ENCODE measurements at regions not wholly inside any gene's neighbourhood (a gene's known extent, or its start where the extent isn't known, plus 50 kb on each side); places are given as distances from the start of the nearest gene placed in this dataset.

DNA sequence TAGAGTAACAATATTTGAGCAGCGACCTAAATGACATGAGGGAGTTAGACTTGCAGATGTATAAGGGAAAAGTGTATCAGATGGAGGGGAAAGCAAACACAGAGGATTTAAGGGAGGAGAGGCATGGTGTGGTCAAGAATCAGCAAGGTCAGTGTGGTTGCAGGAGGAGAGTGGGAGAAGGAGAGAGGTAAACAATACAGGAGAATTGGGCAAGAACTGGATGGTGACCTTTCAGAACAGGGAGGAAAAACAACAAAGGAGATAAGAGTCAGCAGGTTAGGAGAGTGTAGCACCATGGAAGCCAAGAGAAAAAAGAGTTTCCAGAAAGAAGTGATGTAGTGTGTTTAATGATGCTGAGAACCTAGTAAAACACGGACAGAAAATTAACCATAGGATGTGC lies 178.5 kb downstream of the PAPSS1 start:
- Mint-ChIP-seq H3K27me3 (ENCODE audit: insufficient read depth) (no peaks in the 10 kb centered on the region), H3K36me3 (ENCODE audit: low read depth) (no peaks in the 10 kb centered on the region), H3K4me1 (peaks cover 9% of the 10 kb centered on the region), H3K4me3 (no peak overlapping the region), H3K9me3 (no peaks in the 10 kb centered on the region), H3K27ac (no peak overlapping the region)
- DNase-seq: no peak
- 93 to 100% methylated on average over 2 of the region's 2 CpGs for WGBS, 2 experiments (ENCODE audit: insufficient coverage in 1 of 2, insufficient read length in 1 of 2)
- no peak overlapping the region for H3K27ac ChIP-seq (ENCODE audit: low read depth, low read length)
- H3K27me3 ChIP-seq (ENCODE audit: control insufficient read depth, insufficient read depth, low read length, poor library complexity, severe bottlenecking): no peaks in the 10 kb centered on the region
- TF ChIP-seq, protein P1, sequence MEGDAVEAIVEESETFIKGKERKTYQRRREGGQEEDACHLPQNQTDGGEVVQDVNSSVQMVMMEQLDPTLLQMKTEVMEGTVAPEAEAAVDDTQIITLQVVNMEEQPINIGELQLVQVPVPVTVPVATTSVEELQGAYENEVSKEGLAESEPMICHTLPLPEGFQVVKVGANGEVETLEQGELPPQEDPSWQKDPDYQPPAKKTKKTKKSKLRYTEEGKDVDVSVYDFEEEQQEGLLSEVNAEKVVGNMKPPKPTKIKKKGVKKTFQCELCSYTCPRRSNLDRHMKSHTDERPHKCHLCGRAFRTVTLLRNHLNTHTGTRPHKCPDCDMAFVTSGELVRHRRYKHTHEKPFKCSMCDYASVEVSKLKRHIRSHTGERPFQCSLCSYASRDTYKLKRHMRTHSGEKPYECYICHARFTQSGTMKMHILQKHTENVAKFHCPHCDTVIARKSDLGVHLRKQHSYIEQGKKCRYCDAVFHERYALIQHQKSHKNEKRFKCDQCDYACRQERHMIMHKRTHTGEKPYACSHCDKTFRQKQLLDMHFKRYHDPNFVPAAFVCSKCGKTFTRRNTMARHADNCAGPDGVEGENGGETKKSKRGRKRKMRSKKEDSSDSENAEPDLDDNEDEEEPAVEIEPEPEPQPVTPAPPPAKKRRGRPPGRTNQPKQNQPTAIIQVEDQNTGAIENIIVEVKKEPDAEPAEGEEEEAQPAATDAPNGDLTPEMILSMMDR (conservative IDR thresholded peaks at IDR 0.05): no peak
- H3K9me3 ChIP-seq (ENCODE audit: control insufficient read depth, low read length): no peaks in the 10 kb centered on the region
- H3K9ac ChIP-seq (ENCODE audit: extremely low read depth, low read length, poor library complexity, severe bottlenecking): no peak overlapping the region
- H3K36me3 ChIP-seq (ENCODE audit: control insufficient read depth, insufficient read depth, low read length): no peaks in the 10 kb centered on the region
- peaks cover 8% of the 10 kb centered on the region for H3K4me1 ChIP-seq (ENCODE audit: control insufficient read depth, insufficient read depth, low read length)
- no peak overlapping the region for H3K4me3 ChIP-seq (ENCODE audit: low read length)

DNA sequence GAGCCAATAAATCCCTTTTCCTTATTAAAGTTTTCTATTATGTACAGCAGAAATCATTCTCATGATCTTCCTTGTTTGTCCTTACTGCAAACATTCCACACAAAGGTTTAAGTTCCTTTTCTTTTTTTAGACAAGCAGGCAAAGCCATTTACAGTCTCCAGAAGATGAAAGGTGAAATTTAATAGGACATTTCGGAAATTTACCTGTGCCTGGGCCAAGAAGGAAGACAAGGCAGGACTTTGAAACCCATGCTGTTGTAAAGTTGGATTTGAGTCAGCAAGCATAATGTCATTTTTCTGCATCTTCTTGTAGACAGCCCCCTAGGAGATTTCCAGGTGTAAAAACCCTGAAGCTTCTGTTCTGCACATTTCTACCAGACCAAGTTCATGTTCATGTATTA lies 188.1 kb downstream of the PAPSS1 start:
- no peaks in the 10 kb centered on the region for H3K27me3 ChIP-seq (ENCODE audit: control insufficient read depth, insufficient read depth, low read length, poor library complexity, severe bottlenecking)
- no peak overlapping the region for H3K4me3 ChIP-seq (ENCODE audit: low read length)
- WGBS, 2 experiments (ENCODE audit: insufficient coverage in 1 of 2, insufficient read length in 1 of 2): 85% methylated on average over 1 of the region's 1 CpG; no CpG with 5 or more reads in 1 of the 2 experiments
- H3K4me3 Mint-ChIP-seq: no peak overlapping the region
- peaks cover 6% of the 10 kb centered on the region for H3K4me1 Mint-ChIP-seq
- H3K36me3 ChIP-seq (ENCODE audit: control insufficient read depth, insufficient read depth, low read length): no peaks in the 10 kb centered on the region
- H3K27ac ChIP-seq (ENCODE audit: low read depth, low read length): no peak overlapping the region
- H3K9ac ChIP-seq (ENCODE audit: extremely low read depth, low read length, poor library complexity, severe bottlenecking): no peak overlapping the region
- no peaks in the 10 kb centered on the region for H3K36me3 Mint-ChIP-seq (ENCODE audit: low read depth)
- H3K4me1 ChIP-seq (ENCODE audit: control insufficient read depth, insufficient read depth, low read length): no peaks in the 10 kb centered on the region
- DNase-seq: no peak
- H3K27me3 Mint-ChIP-seq (ENCODE audit: insufficient read depth): peaks cover 2% of the 10 kb centered on the region
- TF ChIP-seq, protein P1 (conservative IDR thresholded peaks at IDR 0.05): no peak
- H3K27ac Mint-ChIP-seq: no peak overlapping the region
- no peaks in the 10 kb centered on the region for H3K9me3 Mint-ChIP-seq
- no peaks in the 10 kb centered on the region for H3K9me3 ChIP-seq (ENCODE audit: control insufficient read depth, low read length)

DNA sequence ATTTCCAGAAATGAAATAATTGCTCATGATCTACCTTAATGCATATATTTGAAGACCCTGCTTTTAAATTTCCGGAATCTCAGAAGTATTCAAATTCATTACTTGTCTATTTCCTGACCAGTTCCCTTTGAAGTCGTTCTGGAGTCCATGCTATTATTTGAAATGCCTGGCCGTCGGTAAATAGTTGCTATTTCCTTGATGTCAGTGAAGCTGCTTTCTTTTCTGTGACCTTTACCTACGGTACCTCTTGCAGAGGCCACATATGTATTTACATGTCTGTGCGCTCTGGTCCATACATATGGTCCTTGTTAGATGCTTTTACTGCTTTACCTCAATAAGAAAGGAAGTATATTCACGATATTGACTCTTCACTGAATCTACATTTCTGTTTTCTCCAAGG lies 199.7 kb downstream of the PAPSS1 start:
- Histone ChIP-seq H3K4me1 (ENCODE audit: control insufficient read depth, insufficient read depth, low read length) (no peaks in the 10 kb centered on the region), H3K4me3 (ENCODE audit: low read length) (no peak overlapping the region), H3K9me3 (ENCODE audit: control insufficient read depth, low read length) (peaks cover 12% of the 10 kb centered on the region), H3K36me3 (ENCODE audit: control insufficient read depth, insufficient read depth, low read length) (no peaks in the 10 kb centered on the region), H3K27me3 (ENCODE audit: control insufficient read depth, insufficient read depth, low read length, poor library complexity, severe bottlenecking) (no peaks in the 10 kb centered on the region), H3K9ac (ENCODE audit: extremely low read depth, low read length, poor library complexity, severe bottlenecking) (no peak overlapping the region), H3K27ac (ENCODE audit: low read depth, low read length) (no peak overlapping the region)
- Mint-ChIP-seq H3K36me3 (ENCODE audit: low read depth) (no peaks in the 10 kb centered on the region), H3K4me3 (no peak overlapping the region), H3K9me3 (peaks cover 15% of the 10 kb centered on the region), H3K27me3 (ENCODE audit: insufficient read depth) (no peaks in the 10 kb centered on the region), H3K27ac (no peak overlapping the region), H3K4me1 (no peaks in the 10 kb centered on the region)
- 93 to 94% methylated on average over 7 of the region's 7 CpGs for WGBS, 2 experiments (ENCODE audit: insufficient coverage in 1 of 2, insufficient read length in 1 of 2)
- TF ChIP-seq, protein P1 (conservative IDR thresholded peaks at IDR 0.05): no peak
- DNase-seq: no peak

Data from endodermal cell (in vitro differentiated cells).